Peyer's patch (tissue), 4 donors: ENCODE measurements at regions not wholly inside any gene's neighbourhood (a gene's known extent, or its start where the extent isn't known, plus 50 kb on each side); places are given as distances from the start of the nearest gene placed in this dataset.
A peak's percentile ranks its signal among the peaks of the same experiment; 100 is the strongest.

Experiments used
- POLR2A ChIP-seq, 2 donors: fragments of 450-650 bp; IDR thresholded peaks; one replicate each; pipeline ENCODE4 v1.5.1; 2017; ENCODE audit warnings: antibody characterized with exemption in 2 of 2, mild to moderate bottlenecking in 2 of 2, moderate library complexity in 2 of 2
- TF ChIP-seq, protein P1 (sequence below), 6 experiments: fragments of 450-650 bp in 4 of 6; fragments of 200-600 bp in 2 of 6; sonication (generic) in 1 of 6; IDR thresholded peaks; one replicate each; pipeline ENCODE4 v1.5.1; 2017 to 2019; ENCODE audit warnings: antibody characterized with exemption in 6 of 6, mild to moderate bottlenecking in 3 of 6, moderate library complexity in 1 of 6

DNA sequence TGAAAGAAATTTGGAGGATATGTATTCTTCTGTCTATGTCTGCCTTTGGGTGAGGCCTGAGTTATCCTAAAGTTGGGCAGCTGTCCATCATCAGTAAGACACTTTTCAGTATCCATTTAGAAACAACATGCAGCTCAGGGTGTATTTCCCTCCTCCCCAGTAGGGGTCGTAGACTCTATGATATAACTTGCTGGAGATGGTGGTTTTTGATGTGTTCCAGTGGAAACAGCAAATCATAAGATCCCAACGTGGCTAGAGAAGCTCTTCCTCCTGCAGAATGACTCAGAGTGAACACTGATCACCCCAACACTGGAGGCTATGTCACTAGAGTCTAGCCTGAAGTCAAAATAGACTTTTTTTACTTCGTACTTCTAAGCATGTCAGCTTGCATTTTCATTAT is 331.6 kb upstream of the STXBP6 start:
- no peak for TF ChIP-seq POLR2A (IDR thresholded peaks at IDR 0.05)
- TF ChIP-seq, protein P1, sequence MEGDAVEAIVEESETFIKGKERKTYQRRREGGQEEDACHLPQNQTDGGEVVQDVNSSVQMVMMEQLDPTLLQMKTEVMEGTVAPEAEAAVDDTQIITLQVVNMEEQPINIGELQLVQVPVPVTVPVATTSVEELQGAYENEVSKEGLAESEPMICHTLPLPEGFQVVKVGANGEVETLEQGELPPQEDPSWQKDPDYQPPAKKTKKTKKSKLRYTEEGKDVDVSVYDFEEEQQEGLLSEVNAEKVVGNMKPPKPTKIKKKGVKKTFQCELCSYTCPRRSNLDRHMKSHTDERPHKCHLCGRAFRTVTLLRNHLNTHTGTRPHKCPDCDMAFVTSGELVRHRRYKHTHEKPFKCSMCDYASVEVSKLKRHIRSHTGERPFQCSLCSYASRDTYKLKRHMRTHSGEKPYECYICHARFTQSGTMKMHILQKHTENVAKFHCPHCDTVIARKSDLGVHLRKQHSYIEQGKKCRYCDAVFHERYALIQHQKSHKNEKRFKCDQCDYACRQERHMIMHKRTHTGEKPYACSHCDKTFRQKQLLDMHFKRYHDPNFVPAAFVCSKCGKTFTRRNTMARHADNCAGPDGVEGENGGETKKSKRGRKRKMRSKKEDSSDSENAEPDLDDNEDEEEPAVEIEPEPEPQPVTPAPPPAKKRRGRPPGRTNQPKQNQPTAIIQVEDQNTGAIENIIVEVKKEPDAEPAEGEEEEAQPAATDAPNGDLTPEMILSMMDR (IDR thresholded peaks at IDR 0.05): peak in 1 of 6 experiments; percentile 6
